Cerebellar cortex (tissue), 1 donor: ENCODE measurements at regions not wholly inside any gene's neighbourhood (a gene's known extent, or its start where the extent isn't known, plus 50 kb on each side); places are given as distances from the start of the nearest gene placed in this dataset.
A peak's percentile ranks its signal among the peaks of the same experiment; 100 is the strongest.
"Not testable (repeated sequence)": the region's sequence is repeated elsewhere in the genome, so short reads cannot be mapped to it uniquely, and the experiment has no call there.

Source experiments
- DNase-seq: peaks from one replicate; pipeline ENCODE4 v3.0.0-alpha.2; 2015; ENCODE audit warnings: low spot score

DNA sequence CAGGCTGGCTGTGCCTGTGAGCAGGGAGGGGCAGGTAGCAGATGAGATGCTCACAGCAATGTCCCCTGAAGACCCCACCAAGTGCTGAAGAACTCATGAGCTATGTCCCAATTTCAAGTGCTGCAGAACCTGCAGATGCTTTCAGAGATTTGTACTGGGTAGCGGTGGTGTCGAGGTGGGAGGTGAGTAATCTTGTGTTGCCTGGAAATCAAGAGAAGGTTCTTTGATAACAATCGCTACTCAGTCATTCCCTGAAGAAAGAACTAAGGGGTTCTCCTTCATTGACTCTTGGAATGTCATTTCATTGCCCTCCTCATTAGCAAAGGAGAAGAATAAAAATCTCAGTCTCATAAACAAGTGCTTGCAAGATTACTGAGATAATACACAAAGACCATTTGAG lies 246.4 kb downstream of the EMX2 start:
- no peak for DNase-seq

DNA sequence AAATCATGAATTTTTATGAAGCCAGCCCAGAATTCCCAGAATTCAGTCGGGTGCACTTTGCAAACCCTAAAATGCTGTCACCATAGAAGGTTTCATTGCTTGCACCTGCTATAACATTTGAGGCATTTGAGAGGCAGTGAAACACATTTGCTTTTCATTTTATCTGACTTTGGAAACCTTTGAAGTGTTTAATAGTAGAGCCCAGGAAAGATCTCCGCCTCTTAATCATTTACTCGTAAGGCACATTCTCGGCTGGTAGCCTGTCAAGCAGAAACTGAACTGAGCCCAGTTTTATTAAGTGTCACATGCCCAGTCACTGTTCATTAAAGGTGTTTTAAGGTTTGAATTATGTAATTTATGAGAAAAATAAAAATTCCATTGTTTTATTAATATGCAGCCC lies 247.6 kb downstream of the EMX2 start:
- DNase-seq = no peak

DNA sequence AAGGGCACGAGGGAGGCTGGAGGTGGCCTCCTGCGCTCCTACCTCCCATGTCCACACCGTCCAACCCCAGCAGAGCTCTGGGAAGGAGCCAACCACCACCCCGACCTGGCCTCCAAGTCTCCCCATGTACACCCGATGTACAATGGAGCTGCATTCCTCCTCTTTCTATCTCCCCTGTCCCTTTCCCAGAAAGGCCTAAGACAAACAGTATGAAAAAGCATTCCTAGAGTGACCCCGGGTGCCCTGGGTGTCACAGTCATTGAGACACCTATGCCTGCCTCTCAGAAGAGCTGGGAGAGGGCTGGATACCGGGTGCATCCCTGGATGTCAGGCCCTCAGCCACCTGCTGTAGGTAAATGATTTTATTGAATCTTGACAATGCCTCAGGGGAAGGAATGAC lies 248.1 kb downstream of the EMX2 start:
- DNase-seq = no peak

DNA sequence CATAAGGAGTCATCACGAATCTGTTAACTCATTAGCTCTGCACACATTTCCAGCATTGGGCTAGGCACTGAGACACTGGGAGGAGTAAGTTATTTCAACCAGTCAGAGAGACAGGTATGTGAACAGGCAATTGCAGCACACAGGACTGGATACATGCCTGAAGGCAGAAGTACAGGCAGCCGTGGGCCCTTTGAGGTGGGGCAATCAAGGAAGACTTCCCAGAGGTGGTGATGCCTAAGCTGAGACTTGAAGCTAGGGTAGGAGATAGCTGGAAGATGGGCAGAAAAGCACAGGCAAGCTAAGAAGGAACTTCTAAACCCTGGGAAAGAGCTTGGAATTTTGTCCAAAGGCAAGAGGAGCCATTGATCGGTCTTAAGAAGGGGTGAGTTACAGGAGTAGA lies 249.7 kb downstream of the EMX2 start:
- DNase-seq = no peak

- DNase-seq = no peak
Measured at GRCh38 chr10:117796130-117796745, 250.5 kb downstream of the RAB11FIP2 start.

DNA sequence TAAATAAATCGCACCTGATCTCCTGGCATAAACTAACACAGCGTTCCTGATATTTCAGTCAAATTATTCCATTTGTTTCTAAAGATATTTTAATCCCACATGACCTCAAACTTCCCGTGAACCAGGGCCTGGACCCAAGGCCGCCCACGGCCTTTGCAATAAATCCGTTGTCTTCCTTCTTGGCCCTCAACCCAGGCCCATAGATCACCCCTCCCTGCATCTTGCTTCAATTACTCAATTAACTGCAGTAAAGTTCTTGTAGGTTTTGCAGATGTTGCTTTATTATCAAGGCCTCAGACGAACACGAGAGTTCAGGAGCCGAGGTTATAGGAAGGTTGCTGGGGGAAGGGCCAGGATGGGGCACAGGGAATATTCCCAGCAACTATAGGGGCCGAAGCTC lies 249.4 kb downstream of the RAB11FIP2 start:
- DNase-seq = no peak

- no peak for DNase-seq
Measured at GRCh38 chr10:117801691-117802090, 245.1 kb downstream of the RAB11FIP2 start.

DNA sequence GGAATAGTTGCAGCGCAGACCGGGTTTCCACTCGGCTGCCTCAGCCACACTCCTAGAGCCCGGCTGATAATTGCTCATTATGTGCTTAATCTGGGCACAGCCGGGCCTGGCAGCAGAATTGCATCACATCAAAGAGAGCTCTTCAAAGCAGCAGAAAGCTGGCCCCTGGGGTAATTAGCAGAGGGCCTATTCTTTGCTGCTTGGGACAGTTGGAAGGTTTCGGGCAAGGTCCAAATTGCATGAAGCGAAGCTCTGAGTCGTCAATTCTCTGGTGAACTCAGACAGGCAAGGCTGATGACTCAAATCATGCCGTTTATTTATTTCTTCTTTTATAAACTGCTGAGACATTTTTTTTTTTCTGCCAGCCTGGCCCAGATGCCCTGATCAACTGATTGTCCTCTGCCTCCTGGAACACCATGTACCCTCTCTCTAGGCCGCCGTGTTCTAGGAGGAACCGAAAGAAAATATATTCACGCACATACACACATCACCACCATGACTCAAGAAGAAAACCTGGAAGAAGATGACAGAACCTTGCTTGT lies 242.2 kb downstream of the RAB11FIP2 start:
- peak; percentile 2 for DNase-seq

GRCh38 chr10:117805139-117805538 lies 241.6 kb downstream of the RAB11FIP2 start:
- DNase-seq = no peak

DNA sequence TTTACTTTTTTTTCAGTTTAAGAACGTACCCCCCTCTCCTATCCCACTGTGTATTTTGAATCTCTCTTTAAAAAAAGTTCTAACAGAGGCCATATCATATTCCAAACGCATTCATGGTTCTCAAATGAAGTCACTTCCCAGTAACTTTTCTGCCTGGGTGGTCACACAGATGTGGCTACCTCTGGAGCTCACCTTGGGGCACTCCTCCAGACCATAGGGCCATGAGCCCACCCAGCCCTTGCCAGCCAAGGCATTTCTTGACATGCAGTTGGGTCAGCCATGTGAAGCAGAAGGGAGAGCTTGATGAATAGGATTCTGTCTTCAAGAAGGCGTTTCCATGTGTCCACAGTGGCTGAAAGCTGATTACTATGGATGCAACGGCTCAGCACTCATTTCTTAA lies 239.3 kb downstream of the RAB11FIP2 start:
- no peak for DNase-seq

DNA sequence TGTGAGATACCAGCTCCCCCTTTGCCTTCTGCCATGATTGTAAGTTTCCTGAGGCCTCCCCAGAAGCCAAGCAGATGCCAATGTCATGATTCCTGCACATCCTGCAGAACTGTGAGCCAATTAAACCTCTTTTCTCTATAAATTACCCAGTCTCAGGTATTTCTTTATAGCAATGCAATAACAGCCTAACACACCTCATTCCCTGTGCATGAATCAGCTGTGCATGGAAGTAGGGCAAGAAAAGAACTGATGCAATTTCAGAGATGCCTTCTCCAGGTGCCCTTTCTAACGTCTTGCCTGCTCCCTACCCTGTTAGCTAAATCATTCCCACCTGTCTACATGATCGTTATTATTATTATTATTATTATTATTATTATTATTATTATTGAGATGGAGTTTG lies 230.9 kb downstream of the RAB11FIP2 start:
- not testable (repeated sequence) for DNase-seq

DNA sequence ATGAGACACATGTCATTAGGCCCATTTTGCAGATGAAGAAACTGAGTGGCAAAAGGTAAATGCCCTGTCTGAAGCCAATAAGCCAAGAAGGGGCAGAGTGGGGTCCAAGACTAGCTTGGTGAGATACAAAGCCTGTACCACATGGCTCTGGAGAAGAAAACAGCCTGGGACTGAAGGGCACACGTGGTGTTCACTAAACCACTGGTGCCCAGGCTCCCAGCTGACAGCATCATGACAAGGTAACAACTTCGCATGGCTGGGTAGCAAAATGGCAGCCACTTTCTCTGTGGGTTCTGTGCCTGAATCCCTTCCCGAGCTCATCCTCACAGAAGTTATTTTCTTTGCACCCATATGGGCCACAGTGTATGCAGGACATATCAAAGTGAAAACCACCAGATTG lies 229.6 kb downstream of the RAB11FIP2 start:
- DNase-seq = no peak

DNA sequence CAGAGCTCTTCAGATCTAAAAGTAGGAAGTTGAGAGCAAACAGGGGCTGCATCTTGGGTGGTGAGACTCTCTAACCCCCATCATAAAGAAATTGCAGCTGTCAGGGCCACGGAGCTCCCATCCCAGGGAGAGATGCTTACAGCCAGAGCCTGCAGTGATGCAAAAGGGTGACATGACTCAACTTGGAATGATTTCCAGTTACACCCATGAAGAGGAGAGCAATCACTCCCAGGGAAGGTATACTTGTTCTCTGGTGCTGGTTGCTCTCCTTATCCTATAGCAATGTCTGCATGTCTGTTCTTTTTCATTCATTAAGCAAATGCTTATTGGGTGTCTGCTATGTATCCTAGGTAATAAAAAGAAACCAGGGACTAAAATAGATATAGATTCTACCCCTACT lies 228.0 kb downstream of the RAB11FIP2 start:
- no peak for DNase-seq

- DNase-seq = no peak
Measured at GRCh38 chr10:117819304-117819703, 227.4 kb downstream of the RAB11FIP2 start.

DNA sequence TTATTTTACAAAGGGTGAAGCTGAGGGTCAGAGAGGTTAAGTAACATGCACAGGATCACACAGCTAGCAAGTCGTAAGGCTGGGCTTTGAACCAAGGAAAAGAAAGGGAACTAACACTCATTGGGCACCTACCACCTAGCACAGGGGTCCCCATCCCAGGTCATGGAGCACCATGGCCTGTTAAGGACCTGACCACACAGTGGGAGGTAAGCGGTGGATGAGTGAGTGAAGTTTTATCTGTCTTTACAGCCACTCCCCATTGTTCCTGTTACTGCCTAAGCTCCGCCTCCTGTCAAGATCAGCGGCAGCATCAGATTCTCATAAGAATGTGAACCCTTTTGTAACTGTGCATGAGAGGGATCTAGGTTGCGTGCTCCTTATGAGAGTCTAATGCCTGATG lies 222.8 kb downstream of the RAB11FIP2 start:
- no peak for DNase-seq

DNA sequence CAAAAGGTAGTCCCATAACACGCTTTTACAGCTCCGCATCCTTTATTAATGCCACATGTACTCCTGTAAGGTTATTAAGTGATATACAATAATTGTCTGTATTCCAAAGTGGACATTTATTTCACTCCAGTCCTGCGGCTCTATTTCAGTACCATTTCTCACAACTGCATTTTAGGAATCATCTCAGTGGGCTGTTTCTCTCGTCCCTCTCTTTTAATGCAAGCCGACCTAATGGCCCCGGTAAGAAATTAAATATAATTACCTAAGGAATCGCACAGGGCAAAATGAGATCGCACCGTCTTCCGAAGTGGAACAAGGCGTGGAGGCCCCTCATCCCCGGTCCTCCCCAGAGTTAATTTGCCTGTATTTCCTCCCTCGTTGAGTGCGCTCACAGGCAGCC lies 216.5 kb downstream of the RAB11FIP2 start:
- DNase-seq = no peak

GRCh38 chr10:117830787-117831212 lies 215.9 kb downstream of the RAB11FIP2 start:
- DNase-seq = no peak

- DNase-seq = not testable (repeated sequence)
Measured at GRCh38 chr10:117838500-117839498, 207.9 kb downstream of the RAB11FIP2 start.

- not testable (repeated sequence) for DNase-seq
Measured at GRCh38 chr10:117856426-117856825, 190.3 kb downstream of the RAB11FIP2 start.

DNA sequence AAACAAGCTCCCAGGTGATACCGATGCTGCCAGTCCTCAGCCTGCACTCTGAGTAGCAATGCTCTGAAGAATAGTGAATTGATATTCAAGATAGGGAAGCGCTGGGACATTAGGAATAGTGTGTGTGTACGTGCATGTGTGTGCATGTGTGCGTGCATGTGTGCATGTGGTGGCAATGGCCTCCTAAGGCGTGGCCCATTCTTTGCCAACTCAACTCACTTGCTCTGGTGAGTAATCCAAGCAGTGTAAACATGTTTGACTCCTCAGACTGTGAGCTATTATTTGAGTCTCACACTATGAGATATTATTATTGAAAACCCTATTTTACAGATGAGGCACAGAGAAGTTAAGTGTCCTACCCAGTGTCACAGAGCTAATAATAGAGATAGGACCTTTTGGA lies 186.6 kb downstream of the RAB11FIP2 start:
- no peak for DNase-seq

DNA sequence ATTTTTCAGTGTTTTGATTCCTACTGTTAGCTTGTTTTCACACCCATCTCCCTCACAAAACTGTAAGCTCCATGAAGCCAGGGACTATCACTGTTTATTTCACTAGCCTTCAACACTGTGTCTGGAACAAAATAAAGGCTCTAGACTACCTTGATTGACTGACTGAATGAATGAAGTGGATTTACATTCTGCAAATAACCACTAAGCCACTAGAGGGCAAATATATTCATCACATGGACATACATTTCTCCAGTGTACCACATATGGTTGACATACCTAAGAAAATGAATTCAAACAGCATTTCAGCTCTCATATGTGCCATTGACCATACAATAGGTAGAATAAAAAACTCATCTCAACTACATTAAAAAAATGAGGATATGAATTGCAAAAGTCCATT lies 185.9 kb downstream of the RAB11FIP2 start:
- DNase-seq = peak; percentile 9

DNA sequence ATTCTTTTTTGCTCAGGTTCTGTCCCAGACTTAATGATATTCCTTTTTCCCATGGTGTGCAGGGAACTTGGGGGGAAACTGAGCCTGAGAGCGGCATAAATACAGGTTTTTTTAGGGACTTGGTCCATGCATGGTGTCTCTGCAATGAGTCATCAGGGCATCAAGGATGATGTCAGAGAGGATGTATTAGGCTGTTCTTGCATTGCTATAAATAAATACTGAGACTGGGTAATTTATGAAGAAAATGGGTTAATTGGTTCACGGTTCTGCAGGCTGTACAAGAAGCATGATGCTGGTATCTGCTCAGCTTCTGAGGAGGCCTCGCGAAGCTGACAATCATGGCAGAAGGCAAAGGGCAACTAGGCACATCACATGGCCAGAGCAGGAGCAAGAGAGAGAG lies 185.4 kb downstream of the RAB11FIP2 start:
- no peak for DNase-seq

DNA sequence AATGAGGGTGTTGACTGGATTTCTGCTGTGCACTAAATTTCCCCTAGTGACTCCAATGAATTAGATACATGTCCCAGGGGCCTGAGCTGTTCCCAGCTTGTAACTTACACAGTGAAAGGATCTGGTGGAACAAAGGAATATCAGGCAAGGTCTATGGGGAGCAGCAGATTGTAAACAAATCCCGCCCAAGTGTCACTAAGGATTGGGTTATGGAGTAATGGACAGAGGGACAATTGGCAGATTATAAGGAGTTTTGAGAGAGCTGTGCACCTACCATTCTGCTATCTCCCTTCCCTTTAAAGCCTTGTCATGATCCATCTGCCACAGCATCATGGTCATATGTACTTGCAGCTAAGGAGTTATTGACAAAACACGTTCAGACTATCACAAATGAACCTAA lies 183.0 kb downstream of the RAB11FIP2 start:
- DNase-seq = no peak
